DMS53 treated with DMSO at 0.1 percent for 48 hours (cell line): ENCODE measurements at regions not wholly inside any gene's neighbourhood (a gene's known extent, or its start where the extent isn't known, plus 50 kb on each side); places are given as distances from the start of the nearest gene placed in this dataset.

ENCODE experiments used
- DNase-seq: peaks from one replicate; lab custom pipeline; 2025; ENCODE audit not compliant: unreplicated experiment; lab: John Stamatoyannopoulos, UW

GRCh38 chr5:2220741-2221140 is 338.0 kb upstream of the IRX4 start:
- DNase-seq: no peak

- no peak for DNase-seq
Measured at GRCh38 chr5:2219149-2219776, 336.5 kb upstream of the IRX4 start.

DNA sequence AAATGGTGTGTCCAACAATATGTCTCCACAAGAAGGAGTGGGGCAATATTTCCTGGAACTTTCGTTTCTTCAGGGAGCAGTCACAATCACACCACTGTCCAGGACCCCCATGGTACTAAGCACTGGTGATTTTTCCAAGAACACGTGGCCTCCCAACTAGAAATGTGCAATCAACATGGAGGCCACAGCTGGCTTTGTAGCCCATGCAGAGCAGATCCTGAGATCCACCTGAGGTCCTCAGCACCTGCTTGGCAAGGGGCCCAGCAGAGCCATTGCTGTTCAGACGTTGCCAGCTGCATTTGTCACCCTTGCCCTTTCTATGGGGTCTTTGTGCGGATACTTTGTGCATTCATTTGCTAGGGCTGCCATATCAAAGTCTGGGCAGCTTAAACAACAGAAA is 334.5 kb upstream of the IRX4 start:
- no peak for DNase-seq

DNA sequence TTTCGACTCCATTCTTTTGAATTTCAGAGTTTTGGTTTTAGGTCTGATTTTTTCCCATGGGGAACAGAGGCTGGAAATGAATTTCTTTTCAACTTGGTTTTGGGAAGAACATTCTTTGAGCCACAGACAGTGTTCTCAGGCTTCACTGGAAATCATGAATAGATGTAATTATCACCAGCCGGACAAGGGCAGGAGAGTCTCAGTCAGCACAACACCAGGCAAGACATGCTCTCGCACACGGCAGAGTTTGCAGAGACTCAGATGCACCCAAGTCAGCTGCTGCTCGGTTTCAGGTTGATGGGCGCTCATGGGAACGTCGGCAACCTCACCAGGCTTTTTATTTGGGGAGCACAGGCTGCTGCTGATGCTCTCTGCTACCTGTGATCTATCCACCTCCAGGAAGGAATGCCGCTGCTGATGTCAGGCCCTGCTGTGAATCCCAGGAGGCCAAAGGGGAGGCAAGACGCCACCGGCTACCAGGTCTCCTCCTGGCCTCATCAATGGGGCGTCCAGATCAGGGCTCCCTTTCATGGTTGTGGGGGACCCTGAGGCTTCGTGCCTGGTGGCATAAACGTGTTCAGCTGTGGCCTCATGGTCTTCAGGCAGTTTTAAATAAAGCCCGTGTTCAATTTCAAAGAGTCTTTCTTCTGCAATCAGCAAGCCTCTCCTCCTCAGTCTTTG is 332.3 kb upstream of the IRX4 start:
- DNase-seq: no peak

GRCh38 chr5:2213121-2213730 is 330.5 kb upstream of the IRX4 start:
- no peak for DNase-seq

DNA sequence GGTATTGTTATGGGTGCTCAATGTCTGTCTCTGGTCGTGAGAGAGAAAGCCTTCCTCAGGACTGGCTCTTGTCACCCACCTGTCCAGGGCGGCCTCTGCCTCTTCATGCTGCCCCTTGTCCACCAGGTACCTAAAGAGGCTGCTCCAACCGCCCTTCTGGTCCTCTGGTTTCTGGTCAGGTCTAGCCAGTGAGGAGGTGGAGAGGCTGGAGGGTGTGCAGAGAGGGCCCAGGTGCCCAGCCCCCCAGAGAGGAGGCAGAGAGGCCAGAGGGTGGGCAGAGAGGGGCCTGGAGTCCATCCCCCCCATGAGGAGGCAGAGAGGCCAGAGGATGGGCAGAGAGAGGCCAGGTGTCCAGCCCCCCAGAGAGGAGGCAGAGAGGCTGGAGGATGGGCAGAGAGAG is 329.8 kb upstream of the IRX4 start:
- no peak for DNase-seq

DNA sequence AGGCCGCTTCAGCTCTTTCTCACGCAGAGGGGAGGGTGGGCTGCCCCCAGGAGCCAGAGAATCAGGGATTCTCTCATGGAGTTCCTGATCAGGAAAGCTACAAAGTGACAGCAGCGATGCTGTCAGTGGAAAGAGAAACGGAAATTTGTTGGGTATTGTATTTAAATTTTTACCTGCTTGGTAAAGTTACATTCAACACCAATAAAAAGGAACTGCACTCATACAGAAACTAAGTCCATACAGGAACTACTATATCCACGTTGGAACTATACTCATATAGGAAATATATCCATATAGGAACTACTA is 325.5 kb upstream of the IRX4 start:
- no peak for DNase-seq

GRCh38 chr5:2207416-2208238 is 324.9 kb upstream of the IRX4 start:
- no peak for DNase-seq

DNA sequence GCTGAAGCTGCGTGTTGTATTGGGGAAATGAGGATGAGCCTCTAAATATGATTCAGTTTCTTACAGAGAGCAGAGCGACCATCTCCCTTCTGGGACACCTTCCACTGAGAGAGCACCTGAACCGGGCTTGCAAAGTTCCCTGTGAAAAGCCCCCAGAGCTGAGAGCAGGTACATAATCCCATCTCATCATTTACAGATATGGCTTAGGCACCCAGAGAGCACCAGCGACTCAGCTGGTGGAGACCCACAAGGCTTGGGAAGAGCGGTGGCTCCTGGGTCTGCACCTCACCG is 324.3 kb upstream of the IRX4 start:
- DNase-seq: no peak

GRCh38 chr5:2206293-2207108 is 323.8 kb upstream of the IRX4 start:
- DNase-seq: no peak

- DNase-seq: no peak
Measured at GRCh38 chr5:2205596-2206226, 323.0 kb upstream of the IRX4 start.

GRCh38 chr5:2205185-2205585 is 322.5 kb upstream of the IRX4 start:
- no peak for DNase-seq

DNA sequence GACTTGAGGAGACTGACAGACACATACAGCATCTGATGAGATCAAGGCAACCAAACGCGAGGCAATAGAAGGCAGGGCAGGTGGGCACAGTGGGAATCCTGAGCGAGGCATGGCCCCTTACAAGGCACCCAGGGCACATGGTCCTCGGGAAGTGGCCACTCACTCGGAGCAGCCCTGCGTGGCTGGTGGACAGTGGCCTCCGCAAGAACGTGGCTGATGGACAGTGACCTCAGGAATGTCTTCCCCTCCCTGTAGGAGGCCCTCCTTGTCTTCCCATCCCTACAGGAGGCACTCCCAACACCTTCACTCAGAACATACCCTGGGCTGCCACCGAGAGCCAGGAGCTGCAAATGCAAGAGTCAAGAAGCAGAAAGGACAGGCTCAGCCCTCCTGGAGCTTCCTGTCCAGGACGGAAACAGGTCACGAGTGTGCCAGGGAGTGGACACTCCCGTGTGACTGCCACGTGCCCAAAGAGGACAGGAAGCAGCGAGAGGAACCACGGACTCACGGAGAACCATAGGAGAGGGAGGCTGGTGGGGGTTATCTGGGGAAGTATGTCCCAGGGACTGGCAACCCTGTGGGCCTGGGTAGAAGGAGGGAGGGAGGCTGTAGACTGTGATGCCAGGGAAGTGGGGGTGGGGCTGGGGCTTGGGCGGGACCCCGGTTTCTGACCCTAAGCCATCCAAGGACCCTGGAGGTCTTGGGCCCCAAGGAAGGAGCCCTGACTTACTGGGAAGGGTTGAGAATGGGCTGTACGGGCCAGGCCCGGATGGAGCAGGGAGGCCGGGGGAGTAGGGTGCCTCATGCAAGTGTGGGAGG is 321.9 kb upstream of the IRX4 start:
- DNase-seq: no peak

DNA sequence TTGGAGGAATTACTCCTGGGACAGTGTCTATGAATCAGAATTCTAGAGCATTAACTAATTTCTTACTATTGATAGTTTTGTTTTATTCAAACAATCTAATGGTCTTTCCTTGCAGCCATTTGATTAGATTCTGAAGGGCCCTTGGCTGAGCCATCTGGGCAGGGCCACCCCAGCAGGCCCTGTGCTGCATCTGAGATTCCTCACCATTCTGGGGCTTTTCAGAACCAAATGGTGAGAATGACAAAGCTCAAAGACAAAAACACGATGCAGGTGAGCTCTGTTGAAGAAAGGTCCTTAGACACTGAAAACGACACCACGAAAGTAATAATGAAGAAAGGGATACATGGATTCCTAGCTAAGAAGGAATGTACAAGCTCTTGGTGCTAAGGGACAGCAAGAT is 321.0 kb upstream of the IRX4 start:
- DNase-seq: no peak

- DNase-seq: no peak
Measured at GRCh38 chr5:2201832-2202231, 319.1 kb upstream of the IRX4 start.

DNA sequence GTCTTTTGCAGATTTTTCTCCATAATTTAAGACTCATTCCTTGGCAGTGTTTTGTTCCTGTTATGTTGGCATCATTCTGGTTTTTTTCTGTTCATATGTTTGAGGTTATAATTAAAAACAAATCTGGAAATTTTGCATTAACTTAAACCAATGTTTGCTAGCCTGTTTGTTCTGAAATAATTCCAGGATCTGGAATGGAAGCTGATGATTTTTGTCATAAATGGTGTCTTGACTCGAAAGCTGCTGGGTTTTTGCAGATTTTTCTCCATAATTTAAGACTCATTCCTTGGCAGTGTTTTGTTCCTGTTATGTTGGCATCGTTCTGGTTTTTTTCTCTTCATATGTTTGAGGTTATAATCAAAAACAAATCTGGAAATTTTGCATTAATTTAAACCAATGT is 318.7 kb upstream of the IRX4 start:
- DNase-seq: no peak

- DNase-seq: no peak
Measured at GRCh38 chr5:2201011-2201410, 318.3 kb upstream of the IRX4 start.

DNA sequence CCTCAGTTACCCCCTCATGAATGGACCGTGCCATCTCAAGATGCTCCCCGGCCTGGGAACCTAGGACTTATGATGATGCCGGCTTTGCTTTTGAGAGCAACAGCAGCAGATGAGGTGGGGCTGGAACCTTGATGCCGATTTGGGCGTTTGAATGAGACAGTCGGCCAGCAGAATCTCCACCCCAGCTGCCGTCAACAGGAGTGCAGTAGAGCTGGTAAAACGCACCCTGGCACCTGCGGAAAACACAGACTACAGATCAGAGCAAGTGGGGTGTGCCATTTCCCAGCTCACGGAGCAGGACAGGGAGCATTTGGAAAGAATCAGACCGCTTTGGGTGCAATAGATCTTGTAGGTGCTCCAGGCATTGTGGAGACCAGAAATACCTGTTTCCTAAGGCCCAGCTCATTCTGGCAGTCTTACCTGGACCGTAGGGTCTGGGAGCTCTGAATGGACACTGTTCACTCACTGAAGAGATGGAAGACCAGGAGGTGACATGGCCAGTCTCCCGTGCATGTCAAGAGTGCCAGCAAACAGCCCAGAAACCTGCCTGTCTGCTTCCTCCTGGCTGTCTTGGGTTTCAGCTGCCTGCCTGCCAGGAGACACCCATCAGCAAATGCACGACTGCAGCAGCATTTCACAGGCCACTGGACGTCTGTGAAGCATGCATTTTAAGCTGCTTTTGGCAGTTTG is 317.7 kb upstream of the IRX4 start:
- DNase-seq: no peak

DNA sequence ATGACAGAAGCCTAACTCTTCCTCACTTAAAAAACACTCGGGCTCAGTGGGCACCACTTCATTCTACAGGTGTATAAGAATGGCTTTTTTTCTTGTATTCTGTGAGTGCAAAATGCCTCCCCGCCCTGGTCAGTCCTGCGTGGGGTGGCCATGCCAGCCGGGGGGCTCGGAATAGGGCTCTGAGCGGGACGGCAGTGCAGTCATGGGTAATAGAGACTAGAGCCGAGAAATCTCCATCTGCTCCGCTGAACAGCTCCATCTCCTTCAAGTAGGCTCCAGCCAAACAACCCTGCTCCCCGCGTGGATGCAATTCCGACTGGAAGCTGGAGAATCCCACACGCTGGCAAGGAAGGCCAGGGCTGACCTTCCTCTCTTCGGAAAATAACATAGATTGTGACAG is 317.0 kb upstream of the IRX4 start:
- DNase-seq: no peak
